HEK293 (cell line): ENCODE measurements at regions not wholly inside any gene's neighbourhood (a gene's known extent, or its start where the extent isn't known, plus 50 kb on each side); places are given as distances from the start of the nearest gene placed in this dataset.

Source experiments
- CTCF ChIA-PET: fragments of 350-600 bp; formaldehyde crosslinking; extraction: SDS; loops from one replicate; lab custom pipeline; 2021; ENCODE audit warnings: antibody characterized with exemption; lab: Yijun Ruan, JAX
- POLR2A ChIA-PET: fragments of 300-600 bp; formaldehyde crosslinking; extraction: SDS; loops from one replicate; lab custom pipeline; 2020; ENCODE audit warnings: antibody characterized with exemption, inconsistent platforms; lab: Yijun Ruan, JAX
- H3K27ac ChIP-seq: fragments of 200-500 bp; sonication (Bioruptor generic); 2 replicates; pipeline ENCODE4 v1.5.1; 2014; ENCODE audit warnings: low read depth, low read length, control low read depth, inconsistent platforms; ENCODE audit errors: extremely low read depth
- H3K36me3 ChIP-seq, 2 experiments: fragments of 200-500 bp in 1 of 2; sonication (Bioruptor generic) in 1 of 2; 1 replicate in 1 of 2; 2 replicates in 1 of 2; pipeline ENCODE4 v1.5.1; 2014 to 2017; ENCODE audit warnings: inconsistent platforms in 2 of 2, low read length in 2 of 2; ENCODE audit not compliant: control insufficient read depth in 2 of 2, insufficient read depth in 1 of 2
- H3K4me1 ChIP-seq: fragments of 200-500 bp; sonication (Bioruptor generic); 2 replicates; pipeline ENCODE4 v1.5.1; 2014; ENCODE audit warnings: mild to moderate bottlenecking, low read length, inconsistent platforms; ENCODE audit not compliant: control insufficient read depth, insufficient read depth
- H3K4me3 ChIP-seq: 2 replicates; pipeline ENCODE4 v1.5.1; 2011; ENCODE audit warnings: low read depth, mild to moderate bottlenecking, control low read depth, low read length, moderate library complexity
- H3K9me3 ChIP-seq: fragments of 200-500 bp; sonication (Bioruptor generic); 2 replicates; pipeline ENCODE4 v1.5.1; 2014; ENCODE audit warnings: low read depth, low read length, inconsistent platforms; ENCODE audit not compliant: control insufficient read depth, insufficient read depth
- EGR2 ChIP-seq: fragments of 450-650 bp; formaldehyde crosslinking; IDR thresholded peaks from 2 replicates; pipeline ENCODE4 v1.5.1; 2016; ENCODE audit warnings: low read depth, missing biosample characterization, missing genetic modification characterization
- FEZF1 ChIP-seq: fragments of 450-650 bp; formaldehyde crosslinking; IDR thresholded peaks from 2 replicates; pipeline ENCODE4 v1.5.1; 2016; ENCODE audit warnings: missing biosample characterization, missing genetic modification characterization
- GLI2 ChIP-seq: fragments of 450-650 bp; formaldehyde crosslinking; IDR thresholded peaks from 2 replicates; pipeline ENCODE4; 2017; ENCODE audit warnings: missing biosample characterization, missing genetic modification characterization, low read depth, borderline replicate concordance
- GLI4 ChIP-seq: fragments of 450-650 bp; formaldehyde crosslinking; IDR thresholded peaks from 2 replicates; pipeline ENCODE4 v1.5.1; 2016; ENCODE audit warnings: missing biosample characterization, missing genetic modification characterization
- WT1 ChIP-seq: fragments of 450-650 bp; formaldehyde crosslinking; IDR thresholded peaks from 2 replicates; pipeline ENCODE4 v1.5.1; 2016; ENCODE audit warnings: missing biosample characterization, missing genetic modification characterization
- ZFHX2 ChIP-seq: fragments of 450-650 bp; formaldehyde crosslinking; conservative IDR thresholded peaks from 2 replicates; pipeline ENCODE4 v1.5.1; 2016; ENCODE audit warnings: missing biosample characterization, missing genetic modification characterization
- ZNF155 ChIP-seq: fragments of 450-650 bp; formaldehyde crosslinking; IDR thresholded peaks from 2 replicates; pipeline ENCODE4 v1.5.1; 2016; ENCODE audit warnings: missing biosample characterization, missing genetic modification characterization
- ZNF391 ChIP-seq: fragments of 450-650 bp; formaldehyde crosslinking; IDR thresholded peaks from 2 replicates; pipeline ENCODE4 v1.5.1; 2016; ENCODE audit warnings: low read depth, missing biosample characterization, missing genetic modification characterization, borderline replicate concordance
- ZNF501 ChIP-seq: fragments of 450-650 bp; formaldehyde crosslinking; IDR thresholded peaks from 2 replicates; pipeline ENCODE4 v1.5.1; 2016; ENCODE audit warnings: missing biosample characterization, missing genetic modification characterization
- ZNF549 ChIP-seq: fragments of 450-650 bp; IDR thresholded peaks from 2 replicates; pipeline ENCODE4 v1.5.1; 2018; ENCODE audit warnings: missing biosample characterization, missing genetic modification characterization, mild to moderate bottlenecking, inconsistent platforms, moderate library complexity
- ZNF677 ChIP-seq: fragments of 450-650 bp; IDR thresholded peaks from 2 replicates; pipeline ENCODE4 v1.5.0; 2018; ENCODE audit warnings: missing biosample characterization, mild to moderate bottlenecking, missing genetic modification characterization, moderate library complexity
- ZNF830 ChIP-seq: fragments of 450-650 bp; IDR thresholded peaks from 2 replicates; pipeline ENCODE4 v1.5.0; 2018; ENCODE audit warnings: missing biosample characterization, missing genetic modification characterization, low read depth, mild to moderate bottlenecking, moderate library complexity
- ZSCAN23 ChIP-seq: fragments of 450-650 bp; formaldehyde crosslinking; IDR thresholded peaks from 2 replicates; pipeline ENCODE4 v1.5.1; 2016; ENCODE audit warnings: missing biosample characterization, missing genetic modification characterization
- TF ChIP-seq, protein P1 (sequence below): sonication (generic); formaldehyde crosslinking; IDR thresholded peaks from 2 replicates; pipeline ENCODE4 v1.8.1; 2022; ENCODE audit warnings: mild to moderate bottlenecking, moderate library complexity, missing genetic modification reagents
- TF ChIP-seq, protein P2 (sequence below): fragments of 450-650 bp; formaldehyde crosslinking; IDR thresholded peaks from 2 replicates; pipeline ENCODE4 v1.5.1; 2016; ENCODE audit warnings: missing biosample characterization, missing genetic modification characterization
- TF ChIP-seq, protein P3 (sequence below): fragments of 450-650 bp; formaldehyde crosslinking; IDR thresholded peaks from 2 replicates; pipeline ENCODE4 v1.5.1; 2017; ENCODE audit warnings: missing biosample characterization, missing genetic modification characterization
- TF ChIP-seq, protein P4 (sequence below): fragments of 450-650 bp; formaldehyde crosslinking; IDR thresholded peaks from 2 replicates; pipeline ENCODE4 v1.5.1; 2017; ENCODE audit warnings: missing biosample characterization, missing genetic modification characterization

DNA sequence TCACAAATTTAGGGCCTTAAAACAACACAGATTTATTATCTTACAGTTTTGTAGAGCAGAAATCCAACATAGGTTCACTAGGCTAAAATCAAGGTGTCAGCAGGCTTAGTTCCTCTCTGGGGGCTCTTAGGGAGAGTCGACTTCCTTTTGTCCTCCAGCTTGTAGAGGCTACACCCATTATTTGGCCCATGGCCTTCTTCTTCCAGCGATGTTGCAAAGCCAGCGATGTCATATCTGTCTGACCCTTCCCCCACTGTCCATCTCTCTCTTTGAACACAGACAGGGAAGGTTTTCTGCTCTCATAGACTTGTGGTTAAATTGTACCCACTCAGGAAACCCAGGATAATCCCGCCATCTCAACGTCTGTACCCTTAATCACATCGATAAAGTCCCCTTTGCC, 60.3 kb upstream of the SHB start (continued):
- TF ChIP-seq, protein P1, sequence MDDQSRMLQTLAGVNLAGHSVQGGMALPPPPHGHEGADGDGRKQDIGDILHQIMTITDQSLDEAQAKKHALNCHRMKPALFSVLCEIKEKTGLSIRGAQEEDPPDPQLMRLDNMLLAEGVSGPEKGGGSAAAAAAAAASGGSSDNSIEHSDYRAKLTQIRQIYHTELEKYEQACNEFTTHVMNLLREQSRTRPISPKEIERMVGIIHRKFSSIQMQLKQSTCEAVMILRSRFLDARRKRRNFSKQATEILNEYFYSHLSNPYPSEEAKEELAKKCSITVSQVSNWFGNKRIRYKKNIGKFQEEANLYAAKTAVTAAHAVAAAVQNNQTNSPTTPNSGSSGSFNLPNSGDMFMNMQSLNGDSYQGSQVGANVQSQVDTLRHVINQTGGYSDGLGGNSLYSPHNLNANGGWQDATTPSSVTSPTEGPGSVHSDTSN (CRISPR knock-in tag): no peak
- TF ChIP-seq, protein P2, sequence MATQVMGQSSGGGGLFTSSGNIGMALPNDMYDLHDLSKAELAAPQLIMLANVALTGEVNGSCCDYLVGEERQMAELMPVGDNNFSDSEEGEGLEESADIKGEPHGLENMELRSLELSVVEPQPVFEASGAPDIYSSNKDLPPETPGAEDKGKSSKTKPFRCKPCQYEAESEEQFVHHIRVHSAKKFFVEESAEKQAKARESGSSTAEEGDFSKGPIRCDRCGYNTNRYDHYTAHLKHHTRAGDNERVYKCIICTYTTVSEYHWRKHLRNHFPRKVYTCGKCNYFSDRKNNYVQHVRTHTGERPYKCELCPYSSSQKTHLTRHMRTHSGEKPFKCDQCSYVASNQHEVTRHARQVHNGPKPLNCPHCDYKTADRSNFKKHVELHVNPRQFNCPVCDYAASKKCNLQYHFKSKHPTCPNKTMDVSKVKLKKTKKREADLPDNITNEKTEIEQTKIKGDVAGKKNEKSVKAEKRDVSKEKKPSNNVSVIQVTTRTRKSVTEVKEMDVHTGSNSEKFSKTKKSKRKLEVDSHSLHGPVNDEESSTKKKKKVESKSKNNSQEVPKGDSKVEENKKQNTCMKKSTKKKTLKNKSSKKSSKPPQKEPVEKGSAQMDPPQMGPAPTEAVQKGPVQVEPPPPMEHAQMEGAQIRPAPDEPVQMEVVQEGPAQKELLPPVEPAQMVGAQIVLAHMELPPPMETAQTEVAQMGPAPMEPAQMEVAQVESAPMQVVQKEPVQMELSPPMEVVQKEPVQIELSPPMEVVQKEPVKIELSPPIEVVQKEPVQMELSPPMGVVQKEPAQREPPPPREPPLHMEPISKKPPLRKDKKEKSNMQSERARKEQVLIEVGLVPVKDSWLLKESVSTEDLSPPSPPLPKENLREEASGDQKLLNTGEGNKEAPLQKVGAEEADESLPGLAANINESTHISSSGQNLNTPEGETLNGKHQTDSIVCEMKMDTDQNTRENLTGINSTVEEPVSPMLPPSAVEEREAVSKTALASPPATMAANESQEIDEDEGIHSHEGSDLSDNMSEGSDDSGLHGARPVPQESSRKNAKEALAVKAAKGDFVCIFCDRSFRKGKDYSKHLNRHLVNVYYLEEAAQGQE: no peak
- no peak for TF ChIP-seq GLI2 (tag by site-specific recombination)
- no peak for TF ChIP-seq FEZF1
- TF ChIP-seq ZNF677 (tag by site-specific recombination): no peak
- no peak for TF ChIP-seq ZNF830 (tag by site-specific recombination)

DNA sequence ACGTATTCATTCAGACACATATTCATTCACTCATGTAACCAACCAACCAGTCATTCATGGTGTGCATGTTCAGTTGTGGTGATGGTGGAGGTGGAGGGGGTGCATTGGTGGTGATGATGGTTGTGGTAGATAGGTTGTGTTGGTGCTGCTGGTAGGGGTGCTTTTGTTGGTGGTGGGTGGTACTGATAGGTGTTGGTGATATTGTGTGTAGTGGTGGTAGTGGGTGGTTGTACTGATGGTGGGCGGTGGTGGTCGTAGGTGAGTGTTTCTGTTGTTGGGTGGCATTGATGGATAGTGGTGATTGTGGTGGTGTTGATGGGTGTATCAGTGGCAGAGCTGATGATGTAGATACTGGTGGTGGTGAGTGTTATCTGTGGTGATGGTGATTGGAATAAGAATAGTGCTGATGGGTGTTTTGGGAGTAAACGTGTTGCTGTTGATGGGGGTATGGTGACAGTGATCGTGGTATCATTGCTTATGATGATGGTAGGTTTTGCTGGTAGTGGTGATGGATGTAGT, 59.8 kb upstream of the SHB start:
- no peaks in the 10 kb centered on the region for H3K36me3 ChIP-seq
- no peak for TF ChIP-seq ZNF501 (tag by site-specific recombination)
- no peak for TF ChIP-seq WT1 (tag by site-specific recombination)
- TF ChIP-seq GLI2 (tag by site-specific recombination): no peak
- TF ChIP-seq ZSCAN23 (tag by site-specific recombination): no peak
- no peak for TF ChIP-seq GLI4 (tag by site-specific recombination)
- peak; percentile 96 for TF ChIP-seq EGR2 (tag by site-specific recombination)
- TF ChIP-seq ZNF155 (tag by site-specific recombination): no peak
- TF ChIP-seq ZNF391 (tag by site-specific recombination): no peak
- TF ChIP-seq, protein P3, sequence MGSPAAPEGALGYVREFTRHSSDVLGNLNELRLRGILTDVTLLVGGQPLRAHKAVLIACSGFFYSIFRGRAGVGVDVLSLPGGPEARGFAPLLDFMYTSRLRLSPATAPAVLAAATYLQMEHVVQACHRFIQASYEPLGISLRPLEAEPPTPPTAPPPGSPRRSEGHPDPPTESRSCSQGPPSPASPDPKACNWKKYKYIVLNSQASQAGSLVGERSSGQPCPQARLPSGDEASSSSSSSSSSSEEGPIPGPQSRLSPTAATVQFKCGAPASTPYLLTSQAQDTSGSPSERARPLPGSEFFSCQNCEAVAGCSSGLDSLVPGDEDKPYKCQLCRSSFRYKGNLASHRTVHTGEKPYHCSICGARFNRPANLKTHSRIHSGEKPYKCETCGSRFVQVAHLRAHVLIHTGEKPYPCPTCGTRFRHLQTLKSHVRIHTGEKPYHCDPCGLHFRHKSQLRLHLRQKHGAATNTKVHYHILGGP (tag by site-specific recombination): no peak
- peak; percentile 80 for TF ChIP-seq ZFHX2
- TF ChIP-seq, protein P4, sequence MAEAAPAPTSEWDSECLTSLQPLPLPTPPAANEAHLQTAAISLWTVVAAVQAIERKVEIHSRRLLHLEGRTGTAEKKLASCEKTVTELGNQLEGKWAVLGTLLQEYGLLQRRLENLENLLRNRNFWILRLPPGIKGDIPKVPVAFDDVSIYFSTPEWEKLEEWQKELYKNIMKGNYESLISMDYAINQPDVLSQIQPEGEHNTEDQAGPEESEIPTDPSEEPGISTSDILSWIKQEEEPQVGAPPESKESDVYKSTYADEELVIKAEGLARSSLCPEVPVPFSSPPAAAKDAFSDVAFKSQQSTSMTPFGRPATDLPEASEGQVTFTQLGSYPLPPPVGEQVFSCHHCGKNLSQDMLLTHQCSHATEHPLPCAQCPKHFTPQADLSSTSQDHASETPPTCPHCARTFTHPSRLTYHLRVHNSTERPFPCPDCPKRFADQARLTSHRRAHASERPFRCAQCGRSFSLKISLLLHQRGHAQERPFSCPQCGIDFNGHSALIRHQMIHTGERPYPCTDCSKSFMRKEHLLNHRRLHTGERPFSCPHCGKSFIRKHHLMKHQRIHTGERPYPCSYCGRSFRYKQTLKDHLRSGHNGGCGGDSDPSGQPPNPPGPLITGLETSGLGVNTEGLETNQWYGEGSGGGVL (tag by site-specific recombination): no peak
- no peak for TF ChIP-seq ZNF549
- CTCF ChIA-PET: interaction anchor here (0.7 kb wide), 1 partner anchor 41 kb away, joined by 3 read pairs; no protein-coding TSS in a partner anchor
- H3K9me3 ChIP-seq: no peaks in the 10 kb centered on the region
- no peak overlapping the region for H3K4me3 ChIP-seq
- POLR2A ChIA-PET: no interaction called here
- H3K4me1 ChIP-seq: no peaks in the 10 kb centered on the region
- no peak overlapping the region for H3K27ac ChIP-seq
